ENCODE measurements at regions not wholly inside any gene's neighbourhood (a gene's known extent, or its start where the extent isn't known, plus 50 kb on each side); places are given as distances from the start of the nearest gene placed in this dataset.

DNA sequence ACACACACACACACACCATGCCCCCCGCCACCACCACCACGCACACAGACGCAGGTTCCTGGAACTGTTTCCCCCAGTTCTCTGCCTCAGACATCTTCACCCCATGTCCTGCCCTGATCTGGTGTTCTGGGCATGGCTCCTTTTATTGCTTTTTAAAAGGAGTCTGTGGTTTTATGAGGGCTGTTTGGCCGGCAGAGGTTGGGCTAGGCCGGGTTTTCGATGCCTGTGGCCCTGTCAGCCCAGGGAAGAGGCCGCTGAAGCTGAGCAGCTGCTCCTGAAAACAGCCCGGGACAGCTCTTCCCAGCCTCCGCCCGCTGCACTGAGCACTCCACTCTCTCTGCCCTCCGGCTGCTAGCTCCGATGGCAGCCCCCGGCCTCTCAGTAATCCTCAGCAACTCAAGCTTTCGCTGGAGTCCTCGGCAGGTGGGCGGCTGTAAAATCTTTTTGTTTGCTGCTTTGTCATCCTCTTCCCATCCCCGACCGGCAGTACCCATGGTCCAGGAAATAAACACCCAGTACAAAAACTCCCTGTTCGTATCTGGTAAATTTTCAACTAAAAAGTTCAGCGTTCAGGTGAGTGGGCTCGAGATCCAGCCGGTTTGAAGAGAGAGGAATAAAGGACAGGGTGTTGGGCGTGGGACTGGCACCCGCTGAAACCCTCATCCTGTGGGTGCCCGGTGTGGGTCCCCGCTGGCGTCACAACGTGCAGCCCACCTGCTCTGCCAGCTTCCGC lies 103.0 kb upstream of the ERCC6L2 start:
- H3K9ac ChIP-seq (ENCODE audit: extremely low read depth, insufficient read length, low read length) = no peak overlapping the region
- no peaks in the 10 kb centered on the region for H3K9me3 Mint-ChIP-seq
- peak overlapping the region in 2 of 3 experiments; percentile 29 to 50; a peak in 2 of 7 replicates for H3K27ac Mint-ChIP-seq
- H3K4me1 ChIP-seq (ENCODE audit: insufficient read depth, low read length) = peaks cover 10% of the 10 kb centered on the region; the same call in 1 of the 2 replicates
- H3K36me3 Mint-ChIP-seq (ENCODE audit: insufficient read depth in 1 of 3, low read depth in 3 of 3) = no peaks in the 10 kb centered on the region
- H4K20me1 ChIP-seq (ENCODE audit: control insufficient read depth, insufficient read depth, insufficient read length) = no peaks in the 10 kb centered on the region
- no peak overlapping the region for H2BK12ac ChIP-seq (ENCODE audit: insufficient read length, low read depth, low read length)
- H3K79me1 ChIP-seq (ENCODE audit: insufficient read depth, low read depth, low read length, poor library complexity, severe bottlenecking) = no peaks in the 10 kb centered on the region
- peaks cover 43 to 45% of the 10 kb centered on the region in 2 experiments for H3K4me1 Mint-ChIP-seq
- no peak overlapping the region for H2BK120ac ChIP-seq (ENCODE audit: low read depth, low read length, poor library complexity, severe bottlenecking)
- H2BK5ac ChIP-seq (ENCODE audit: insufficient read length, low read length) = no peak overlapping the region
- no peaks in the 10 kb centered on the region for H3K79me2 ChIP-seq (ENCODE audit: insufficient read depth, low read length)
- no peak overlapping the region for H4K91ac ChIP-seq (ENCODE audit: insufficient read length, low read depth, low read length)
- peak; percentile 68 for DNase-seq
- H4K8ac ChIP-seq (replicated peaks; ENCODE audit: insufficient read length, low read depth, low read length) = no peak overlapping the region
- no peak overlapping the region for H2AK5ac ChIP-seq (ENCODE audit: insufficient read length, low read length)
- no peak overlapping the region for H3K14ac ChIP-seq (ENCODE audit: insufficient read depth, low read length)
- no peak overlapping the region for H3T11ph ChIP-seq (ENCODE audit: low read length)
- no peak overlapping the region for H3K23ac ChIP-seq (ENCODE audit: insufficient read length, low read depth, low read length)
- no peaks in the 10 kb centered on the region; the same call in 1 of the 2 replicates for H3K27me3 ChIP-seq (ENCODE audit: insufficient read depth, low read length)
- peak overlapping the region; percentile 4 to 31; a peak in 2 of 5 replicates for H3K4me3 Mint-ChIP-seq
- H3K4me2 ChIP-seq (ENCODE audit: insufficient read depth, insufficient read length, low read length) = no peak overlapping the region
- no peak overlapping the region for H4K5ac ChIP-seq (ENCODE audit: insufficient read length, low read depth, low read length)
- no peaks in the 10 kb centered on the region for H3K9me3 ChIP-seq (ENCODE audit: control insufficient read depth, low read depth, low read length)
- no peak overlapping the region for H2BK20ac ChIP-seq (ENCODE audit: low read depth, low read length, poor library complexity, severe bottlenecking)
- no peak overlapping the region for H3K4ac ChIP-seq (ENCODE audit: low read depth, low read length)
- TF ChIP-seq, protein P1, sequence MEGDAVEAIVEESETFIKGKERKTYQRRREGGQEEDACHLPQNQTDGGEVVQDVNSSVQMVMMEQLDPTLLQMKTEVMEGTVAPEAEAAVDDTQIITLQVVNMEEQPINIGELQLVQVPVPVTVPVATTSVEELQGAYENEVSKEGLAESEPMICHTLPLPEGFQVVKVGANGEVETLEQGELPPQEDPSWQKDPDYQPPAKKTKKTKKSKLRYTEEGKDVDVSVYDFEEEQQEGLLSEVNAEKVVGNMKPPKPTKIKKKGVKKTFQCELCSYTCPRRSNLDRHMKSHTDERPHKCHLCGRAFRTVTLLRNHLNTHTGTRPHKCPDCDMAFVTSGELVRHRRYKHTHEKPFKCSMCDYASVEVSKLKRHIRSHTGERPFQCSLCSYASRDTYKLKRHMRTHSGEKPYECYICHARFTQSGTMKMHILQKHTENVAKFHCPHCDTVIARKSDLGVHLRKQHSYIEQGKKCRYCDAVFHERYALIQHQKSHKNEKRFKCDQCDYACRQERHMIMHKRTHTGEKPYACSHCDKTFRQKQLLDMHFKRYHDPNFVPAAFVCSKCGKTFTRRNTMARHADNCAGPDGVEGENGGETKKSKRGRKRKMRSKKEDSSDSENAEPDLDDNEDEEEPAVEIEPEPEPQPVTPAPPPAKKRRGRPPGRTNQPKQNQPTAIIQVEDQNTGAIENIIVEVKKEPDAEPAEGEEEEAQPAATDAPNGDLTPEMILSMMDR (conservative IDR thresholded peaks at IDR 0.05) = no peak
- H3K18ac ChIP-seq (ENCODE audit: insufficient read length, low read depth, low read length) = no peak overlapping the region
- WGBS (ENCODE audit: extremely low coverage, insufficient read length, low lambda C conversion rate) = no CpG with 5 or more reads among the region's 29 CpGs
- H3K27me3 Mint-ChIP-seq (ENCODE audit: low read depth) = peaks cover 20% of the 10 kb centered on the region
- H2AFZ ChIP-seq (ENCODE audit: low read length) = no peak overlapping the region
- H2BK15ac ChIP-seq (ENCODE audit: low read depth, low read length) = no peak overlapping the region
- no peak overlapping the region for H3K56ac ChIP-seq (ENCODE audit: insufficient read length, low read depth, low read length)
- H3K27ac ChIP-seq (ENCODE audit: insufficient read length, low read depth, low read length) = no peak overlapping the region
- no peaks in the 10 kb centered on the region for H3K23me2 ChIP-seq (ENCODE audit: insufficient read length, low read depth, low read length, poor library complexity, severe bottlenecking)

Data from H9 (cell line).